Thyroid gland (tissue), 4 donors: ENCODE measurements at regions not wholly inside any gene's neighbourhood (a gene's known extent, or its start where the extent isn't known, plus 50 kb on each side); places are given as distances from the start of the nearest gene placed in this dataset.

Experiments used
- DNase-seq, 2 donors: peaks; one replicate each; pipeline ENCODE4 v3.0.0-alpha.2; 2019
- H3K27ac ChIP-seq, 3 donors: fragments of 200-600 bp; sonication (generic); 1 replicate in 2 of 3; 2 replicates in 1 of 3; pipeline ENCODE4 v1.5.1; 2016 to 2019; ENCODE audit warnings: mild to moderate bottlenecking in 1 of 3, moderate library complexity in 1 of 3
- H3K27me3 ChIP-seq: fragments of 200-600 bp; sonication (generic); one replicate; pipeline ENCODE4 v1.5.1; 2019
- H3K36me3 ChIP-seq, 2 donors: fragments of 200-600 bp; sonication (generic); one replicate each; pipeline ENCODE4 v1.5.1; 2016 to 2019
- H3K4me1 ChIP-seq, 2 donors: fragments of 200-600 bp; sonication (generic); one replicate each; pipeline ENCODE4 v1.5.1; 2017 to 2019
- H3K4me3 ChIP-seq, 3 donors: fragments of 200-600 bp; sonication (generic); replicated peaks in 1 of 3; 1 replicate in 2 of 3; 2 replicates in 1 of 3; pipeline ENCODE4 v1.5.1; 2016; ENCODE audit warnings: mild to moderate bottlenecking in 1 of 3
- H3K9me3 ChIP-seq: fragments of 200-600 bp; sonication (generic); one replicate; pipeline ENCODE4 v1.5.1; 2017
- POLR2A ChIP-seq, 2 donors: fragments of 450-650 bp; IDR thresholded peaks; one replicate each; pipeline ENCODE4 v1.6.1; 2017; ENCODE audit warnings: antibody characterized with exemption in 2 of 2, mild to moderate bottlenecking in 2 of 2, moderate library complexity in 1 of 2
- WGBS, 2 donors: methylation state at CpG; one replicate each; pipeline ENCODE4 v1.1.5; 2017; 5-methylcytosine and 5-hydroxymethylcytosine counted together
- intact Hi-C: fragments of 100-400 bp; cut with DNase I; formaldehyde crosslinking; loops from one replicate; pipeline ENCODE4 v1.15.1; 2023
- TF ChIP-seq, protein P1 (sequence below), 6 experiments: fragments of 200-600 bp in 3 of 6; fragments of 450-650 bp in 3 of 6; sonication (generic) in 3 of 6; IDR thresholded peaks; one replicate each; pipeline ENCODE4 v1.5.1; 2016 to 2019; ENCODE audit warnings: antibody characterized with exemption in 6 of 6, mild to moderate bottlenecking in 2 of 6, inconsistent platforms in 1 of 6, moderate library complexity in 1 of 6

DNA sequence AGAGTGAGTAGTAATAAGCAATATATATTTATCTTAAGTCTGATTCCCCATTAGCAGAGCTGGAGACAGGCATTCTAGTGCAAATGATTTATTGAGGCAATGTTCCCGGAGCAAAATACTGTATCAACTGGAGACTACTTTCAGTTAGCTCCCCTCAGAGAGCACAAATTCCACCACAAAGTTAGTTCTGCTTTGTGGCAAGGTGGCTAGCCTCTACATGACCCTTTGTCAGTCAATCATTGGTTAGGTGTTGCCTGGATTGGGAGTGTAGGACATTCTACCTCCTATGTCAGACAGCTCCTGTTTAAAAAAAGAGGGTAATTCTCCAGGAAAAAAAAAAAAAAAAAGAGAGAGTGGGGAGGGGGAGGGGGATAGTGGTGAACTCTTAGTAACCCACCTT lies 402.2 kb downstream of the NR4A2 start:
- Histone ChIP-seq H3K4me3 (no peak overlapping the region), H3K27ac (no peak overlapping the region), H3K9me3 (no peaks in the 10 kb centered on the region), H3K27me3 (no peaks in the 10 kb centered on the region), H3K4me1 (no peaks in the 10 kb centered on the region), H3K36me3 (no peaks in the 10 kb centered on the region)
- DNase-seq: no peak
- intact Hi-C loops: no loop called here
- 75 to 79% methylated on average over 1 of the region's 1 CpG for WGBS, 2 donors
- TF ChIP-seq, protein P1, sequence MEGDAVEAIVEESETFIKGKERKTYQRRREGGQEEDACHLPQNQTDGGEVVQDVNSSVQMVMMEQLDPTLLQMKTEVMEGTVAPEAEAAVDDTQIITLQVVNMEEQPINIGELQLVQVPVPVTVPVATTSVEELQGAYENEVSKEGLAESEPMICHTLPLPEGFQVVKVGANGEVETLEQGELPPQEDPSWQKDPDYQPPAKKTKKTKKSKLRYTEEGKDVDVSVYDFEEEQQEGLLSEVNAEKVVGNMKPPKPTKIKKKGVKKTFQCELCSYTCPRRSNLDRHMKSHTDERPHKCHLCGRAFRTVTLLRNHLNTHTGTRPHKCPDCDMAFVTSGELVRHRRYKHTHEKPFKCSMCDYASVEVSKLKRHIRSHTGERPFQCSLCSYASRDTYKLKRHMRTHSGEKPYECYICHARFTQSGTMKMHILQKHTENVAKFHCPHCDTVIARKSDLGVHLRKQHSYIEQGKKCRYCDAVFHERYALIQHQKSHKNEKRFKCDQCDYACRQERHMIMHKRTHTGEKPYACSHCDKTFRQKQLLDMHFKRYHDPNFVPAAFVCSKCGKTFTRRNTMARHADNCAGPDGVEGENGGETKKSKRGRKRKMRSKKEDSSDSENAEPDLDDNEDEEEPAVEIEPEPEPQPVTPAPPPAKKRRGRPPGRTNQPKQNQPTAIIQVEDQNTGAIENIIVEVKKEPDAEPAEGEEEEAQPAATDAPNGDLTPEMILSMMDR (IDR thresholded peaks at IDR 0.05): no peak
- no peak for TF ChIP-seq POLR2A (IDR thresholded peaks at IDR 0.05)

DNA sequence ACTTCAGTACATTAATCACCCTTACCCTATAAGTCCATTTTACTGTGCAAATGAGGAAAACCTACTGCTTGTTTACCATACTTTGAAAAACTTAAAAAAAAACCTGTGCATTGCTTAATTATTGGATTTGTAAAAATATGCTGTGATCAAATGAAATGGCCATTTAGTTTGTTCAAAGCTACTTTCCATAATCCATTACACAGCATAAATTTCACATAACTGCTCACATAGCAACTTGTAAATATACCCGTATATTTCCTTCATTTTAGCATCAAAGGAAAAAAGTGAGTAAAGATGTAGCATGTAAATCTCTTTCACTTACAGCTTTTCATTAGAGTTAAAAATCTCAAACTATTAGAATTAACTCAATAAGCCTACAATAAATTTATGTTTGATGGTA lies 415.1 kb downstream of the NR4A2 start:
- intact Hi-C loops: no loop called here
- 90% methylated on average over 1 of the region's 1 CpG for WGBS, 2 donors
- Histone ChIP-seq H3K4me3 (no peak overlapping the region), H3K27ac (no peak overlapping the region), H3K36me3 (no peaks in the 10 kb centered on the region), H3K9me3 (no peaks in the 10 kb centered on the region), H3K4me1 (no peaks in the 10 kb centered on the region), H3K27me3 (no peaks in the 10 kb centered on the region)
- TF ChIP-seq, protein P1 (IDR thresholded peaks at IDR 0.05): no peak
- no peak for TF ChIP-seq POLR2A (IDR thresholded peaks at IDR 0.05)
- DNase-seq: no peak

DNA sequence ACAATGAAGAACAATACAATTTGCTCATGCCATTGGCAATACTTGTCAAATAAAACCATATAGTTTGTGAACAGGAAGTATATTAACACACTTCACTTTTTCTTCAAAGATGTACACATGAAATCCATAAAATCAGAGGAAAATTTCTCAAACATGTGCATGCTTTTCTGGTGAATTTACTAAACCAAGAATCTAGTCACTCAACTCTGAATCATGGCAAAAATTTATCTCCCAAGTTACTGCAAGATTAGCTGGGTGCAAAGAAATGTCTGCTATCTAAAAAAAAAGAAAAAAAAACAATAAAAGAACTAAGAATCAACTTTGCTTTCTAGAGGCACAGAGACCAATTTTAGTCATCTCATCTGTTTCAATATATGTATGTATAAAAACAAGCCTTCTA lies 419.2 kb downstream of the NR4A2 start:
- no peaks in the 10 kb centered on the region for H3K27me3 ChIP-seq
- intact Hi-C loops: no loop called here
- no peak overlapping the region for H3K4me3 ChIP-seq
- no peak for DNase-seq
- no peaks in the 10 kb centered on the region for H3K4me1 ChIP-seq
- no peak overlapping the region for H3K27ac ChIP-seq
- no peaks in the 10 kb centered on the region for H3K36me3 ChIP-seq
- H3K9me3 ChIP-seq: no peaks in the 10 kb centered on the region
- TF ChIP-seq, protein P1 (IDR thresholded peaks at IDR 0.05): no peak
- TF ChIP-seq POLR2A (IDR thresholded peaks at IDR 0.05): no peak

DNA sequence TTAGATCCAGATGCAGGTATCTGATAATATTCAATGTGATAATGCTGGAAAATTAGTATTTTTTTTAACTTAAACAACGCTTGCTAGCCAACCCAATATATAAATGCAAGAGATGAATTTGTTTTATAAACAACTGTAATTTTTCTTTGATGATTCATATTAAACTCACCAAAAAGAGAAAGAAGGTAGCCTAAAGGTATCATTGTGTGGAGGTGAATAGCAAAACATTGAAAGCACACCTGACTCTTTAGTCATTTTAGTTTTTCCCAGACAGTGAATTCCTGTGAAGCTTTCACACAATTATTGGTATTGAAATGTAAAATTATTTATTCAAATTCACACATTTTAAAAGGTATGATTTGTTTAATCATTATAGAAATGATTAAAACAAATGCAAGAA lies 424.0 kb downstream of the NR4A2 start:
- Histone ChIP-seq H3K4me3 (no peak overlapping the region), H3K27ac (no peak overlapping the region)
- no peak for TF ChIP-seq POLR2A (IDR thresholded peaks at IDR 0.05)
- TF ChIP-seq, protein P1 (IDR thresholded peaks at IDR 0.05): no peak

DNA sequence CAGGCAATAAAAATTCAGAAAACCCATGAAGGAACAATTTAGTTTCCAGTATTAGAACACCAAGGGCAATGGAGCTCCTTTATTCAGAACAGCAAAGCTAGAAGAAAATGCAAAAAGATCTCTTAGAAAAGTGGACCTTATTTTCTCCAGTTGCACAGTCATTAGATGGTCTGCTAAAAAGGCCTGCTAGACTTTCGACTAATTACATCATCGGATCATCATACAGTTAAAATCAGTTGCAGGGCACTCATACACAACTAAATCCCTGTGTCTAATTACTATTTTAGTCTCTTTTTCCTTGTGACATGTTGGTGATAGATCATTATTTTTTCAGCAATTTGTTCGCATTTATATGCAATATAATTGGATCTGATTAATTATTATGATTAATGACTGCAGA lies 425.3 kb downstream of the NR4A2 start:
- no peaks in the 10 kb centered on the region for H3K4me1 ChIP-seq
- no peak overlapping the region for H3K4me3 ChIP-seq
- H3K9me3 ChIP-seq: no peaks in the 10 kb centered on the region
- H3K27ac ChIP-seq: no peak overlapping the region
- 82 to 89% methylated on average over 3 of the region's 3 CpGs for WGBS, 2 donors
- intact Hi-C loops: no loop called here
- TF ChIP-seq POLR2A (IDR thresholded peaks at IDR 0.05): no peak
- TF ChIP-seq, protein P1 (IDR thresholded peaks at IDR 0.05): no peak
- no peaks in the 10 kb centered on the region for H3K27me3 ChIP-seq
- DNase-seq: no peak
- H3K36me3 ChIP-seq: no peaks in the 10 kb centered on the region

More for the DNA sequence above, 424.0 kb downstream of the NR4A2 start:
- intact Hi-C loops: no loop called here
- Histone ChIP-seq H3K4me1 (no peaks in the 10 kb centered on the region), H3K27me3 (no peaks in the 10 kb centered on the region), H3K9me3 (no peaks in the 10 kb centered on the region), H3K36me3 (no peaks in the 10 kb centered on the region)
- DNase-seq: no peak
- 91 to 92% methylated on average over 1 of the region's 1 CpG for WGBS, 2 donors
